Stimulated activated CD4-positive, alpha-beta T cell treated with anti-CD3 and anti-CD28 coated beads, Interleukin-4, amount 100 ng/mL, for 1 hour (primary cell): ENCODE measurements at regions not wholly inside any gene's neighbourhood (a gene's known extent, or its start where the extent isn't known, plus 50 kb on each side); places are given as distances from the start of the nearest gene placed in this dataset.
"Not testable (repeated sequence)": the region's sequence is repeated elsewhere in the genome, so short reads cannot be mapped to it uniquely, and the experiment has no call there.

ENCODE experiments used
- DNase-seq: peaks from one replicate; pipeline ENCODE4 v3.0.0-alpha.2; 2020

DNA sequence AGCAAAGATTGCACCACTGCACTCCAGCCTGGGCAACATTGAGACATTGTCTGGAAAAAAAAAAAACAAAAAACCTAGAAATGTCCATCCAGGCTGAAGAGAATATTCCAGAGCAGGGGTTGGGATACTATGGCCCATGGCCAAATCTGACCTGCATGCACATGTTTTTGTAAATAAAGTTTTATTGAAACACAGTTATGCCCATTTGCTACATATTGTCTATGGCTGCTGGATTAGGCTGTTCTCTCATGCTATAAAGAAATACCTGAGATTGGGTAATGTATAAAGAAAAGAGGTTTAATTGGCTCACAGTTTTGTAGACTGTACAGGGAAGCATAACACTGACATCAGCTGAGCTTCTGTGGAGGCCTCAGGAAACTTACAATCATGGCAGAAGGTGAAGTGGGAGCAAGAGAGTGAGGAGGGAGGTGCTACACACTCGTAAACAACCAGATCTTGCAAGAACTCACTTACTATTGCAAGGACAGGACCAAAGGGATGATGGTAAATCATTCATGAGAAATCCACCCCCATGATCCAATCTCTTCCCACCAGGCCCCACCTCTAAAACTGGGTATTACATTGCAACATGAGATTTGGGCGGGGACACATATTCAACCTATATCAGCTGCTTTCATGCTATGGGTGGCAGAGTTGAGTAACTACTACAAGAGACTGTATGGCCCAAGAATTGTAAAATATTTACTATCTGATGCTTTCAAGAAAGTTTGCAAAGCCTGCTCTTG is 137.8 kb upstream of the ROPN1B start:
- not testable (repeated sequence) for DNase-seq

DNA sequence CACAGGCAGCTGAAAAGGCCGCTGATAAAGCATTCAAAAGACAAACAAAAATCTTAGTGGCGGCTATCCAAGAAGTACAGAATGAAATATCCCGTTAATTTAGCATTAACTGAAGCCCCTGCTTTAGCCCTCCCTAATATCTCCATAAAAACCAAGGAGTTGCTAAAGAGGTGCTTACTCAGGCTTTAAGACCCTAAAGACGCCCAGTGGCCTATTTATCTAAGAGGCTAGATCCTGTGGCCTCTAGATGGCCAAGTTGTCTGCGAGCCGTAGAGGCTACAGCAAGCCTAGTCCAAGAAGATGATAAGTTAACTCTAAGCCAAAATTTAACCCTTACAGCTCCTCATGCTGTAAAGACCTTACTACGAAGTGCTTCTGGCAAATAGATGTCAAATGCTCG is 133.4 kb upstream of the ROPN1B start:
- DNase-seq: not testable (repeated sequence)

DNA sequence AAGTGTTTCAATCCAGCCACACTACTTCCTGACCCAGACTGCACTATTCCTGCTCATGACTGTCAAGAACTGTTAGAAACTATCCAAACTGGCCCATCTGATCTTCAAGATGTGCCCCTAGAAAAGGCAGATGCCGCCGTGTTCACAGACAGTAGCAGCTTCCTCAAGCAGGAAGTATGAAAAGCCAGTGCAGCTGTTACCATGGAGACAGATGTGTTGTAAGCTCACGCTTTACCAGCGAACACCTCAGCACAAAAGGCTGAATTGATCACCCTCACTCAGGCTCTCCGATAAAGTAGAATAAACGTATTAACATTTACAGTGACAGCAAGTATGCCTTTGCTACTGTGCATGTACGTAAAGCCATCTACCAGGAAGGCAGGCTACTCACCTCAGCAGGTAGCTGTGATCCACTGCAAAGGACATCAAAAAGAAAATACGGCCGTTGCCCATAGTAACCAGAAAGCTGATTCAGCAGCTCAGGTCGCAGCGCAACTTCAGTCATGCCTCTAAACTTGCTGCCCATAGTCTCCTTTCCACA is 132.9 kb upstream of the ROPN1B start:
- not testable (repeated sequence) for DNase-seq

DNA sequence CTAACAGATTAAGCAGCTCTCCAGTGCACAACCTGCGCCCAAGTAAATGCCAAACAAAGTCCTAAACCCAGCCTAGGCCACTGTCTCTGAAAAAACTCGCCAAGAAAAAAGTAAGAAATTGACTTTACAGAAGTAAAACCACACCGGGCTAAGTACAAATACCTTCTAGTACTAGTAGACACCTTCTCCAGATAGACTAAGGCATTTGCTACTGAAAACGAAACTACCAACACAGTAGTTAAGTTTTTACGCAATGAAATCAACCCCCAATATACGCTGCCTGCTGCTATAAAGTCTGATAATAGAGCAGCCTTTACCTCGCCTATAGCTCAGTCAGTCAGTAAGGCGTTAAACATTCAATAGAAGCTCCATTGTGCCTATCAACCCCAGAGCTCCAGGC is 132.2 kb upstream of the ROPN1B start:
- not testable (repeated sequence) for DNase-seq

DNA sequence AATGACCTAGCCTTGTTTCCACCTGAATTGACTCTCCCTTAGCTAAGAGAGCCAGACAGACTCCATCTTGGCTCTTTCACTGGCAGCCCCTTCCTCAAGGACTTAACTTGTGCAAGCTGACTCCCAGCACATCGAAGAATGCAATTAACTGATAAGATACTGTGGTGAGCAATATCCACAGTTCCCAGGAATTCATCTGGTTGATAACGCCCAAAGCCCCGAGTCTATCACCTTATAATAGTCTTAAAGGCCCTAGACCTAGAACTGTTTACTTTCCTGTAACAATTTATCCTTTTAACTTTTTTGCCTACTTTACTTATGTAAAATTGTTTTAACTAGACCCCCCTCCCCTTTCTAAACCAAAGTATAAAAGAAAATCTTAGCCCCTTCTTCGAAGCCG is 130.1 kb upstream of the ROPN1B start:
- not testable (repeated sequence) for DNase-seq

DNA sequence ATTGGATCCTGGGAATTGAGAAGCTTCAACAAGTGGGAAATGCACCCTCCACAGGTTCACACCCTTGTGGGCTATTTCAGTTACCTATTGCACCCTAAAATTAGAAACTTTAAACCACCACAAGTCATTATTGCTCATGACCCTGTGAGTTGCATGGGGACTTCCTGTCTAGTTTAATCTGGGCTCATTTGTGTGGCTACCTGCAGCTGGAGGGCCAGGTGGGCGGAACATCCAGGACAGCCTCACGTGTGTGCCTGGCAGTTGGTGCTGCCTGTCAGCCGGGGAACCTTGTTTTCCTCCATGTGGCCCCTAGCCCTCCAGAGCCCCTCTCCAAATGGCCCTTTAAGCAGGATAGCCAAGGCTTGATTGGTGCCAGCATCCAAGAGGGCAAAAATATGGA is 128.5 kb upstream of the ROPN1B start:
- DNase-seq: not testable (repeated sequence)

DNA sequence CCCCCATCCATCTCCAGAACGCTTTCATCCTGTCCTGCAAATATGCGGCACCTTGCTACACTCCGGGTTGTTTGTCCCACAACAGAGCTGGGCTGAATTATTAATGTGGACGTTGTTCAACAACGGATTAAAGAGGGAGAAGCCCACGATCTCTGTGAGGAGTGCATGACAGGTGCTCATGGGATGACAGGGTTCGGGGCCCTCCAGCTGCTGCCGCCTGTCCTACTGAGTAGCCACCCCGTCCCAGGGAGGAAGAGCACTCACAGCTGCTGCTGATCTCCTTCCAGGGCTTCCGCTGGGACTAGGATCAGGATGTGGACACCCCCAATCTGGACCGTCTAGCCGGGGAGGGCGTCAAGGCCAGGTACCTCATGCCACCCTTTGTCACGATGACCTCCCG is 121.0 kb upstream of the ROPN1B start:
- not testable (repeated sequence) for DNase-seq

DNA sequence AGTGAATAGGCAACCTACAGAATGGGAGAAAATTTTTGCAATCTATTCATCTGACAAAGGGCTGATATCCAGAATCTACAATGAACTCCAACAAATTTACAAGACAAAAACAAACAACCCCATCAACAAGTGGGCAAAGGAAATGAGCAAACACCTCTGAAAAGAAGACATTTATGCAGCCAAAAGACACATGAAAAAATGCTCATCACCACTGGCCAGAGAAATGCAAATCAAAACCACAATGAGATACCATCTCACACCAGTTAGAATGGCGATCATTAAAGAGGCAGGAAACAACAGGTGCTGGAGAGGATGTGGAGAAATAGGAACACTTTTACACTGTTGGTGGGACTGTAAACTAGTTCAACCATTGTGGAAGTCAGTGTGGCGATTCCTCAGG is 114.0 kb upstream of the ROPN1B start:
- DNase-seq: not testable (repeated sequence)

DNA sequence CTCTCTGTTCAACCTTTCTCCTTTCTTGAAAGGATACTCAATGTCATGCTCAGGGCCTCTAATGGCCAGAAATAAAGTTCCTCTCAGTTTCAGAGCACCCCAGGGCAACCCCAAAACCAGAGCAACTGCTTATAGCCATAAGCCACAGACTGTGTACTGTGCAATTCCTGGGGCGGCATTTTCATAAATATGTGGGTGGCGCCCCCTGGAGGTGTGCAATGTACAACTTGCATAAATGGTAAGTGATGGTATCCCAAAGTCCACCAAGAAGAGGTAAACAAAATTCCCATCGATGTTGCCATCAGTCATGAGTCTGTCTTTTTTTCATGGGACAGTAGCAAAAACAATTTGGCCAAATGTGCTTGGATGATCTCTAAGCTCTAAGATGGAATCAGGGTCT is 108.4 kb upstream of the ROPN1B start:
- DNase-seq: peak; percentile 4

DNA sequence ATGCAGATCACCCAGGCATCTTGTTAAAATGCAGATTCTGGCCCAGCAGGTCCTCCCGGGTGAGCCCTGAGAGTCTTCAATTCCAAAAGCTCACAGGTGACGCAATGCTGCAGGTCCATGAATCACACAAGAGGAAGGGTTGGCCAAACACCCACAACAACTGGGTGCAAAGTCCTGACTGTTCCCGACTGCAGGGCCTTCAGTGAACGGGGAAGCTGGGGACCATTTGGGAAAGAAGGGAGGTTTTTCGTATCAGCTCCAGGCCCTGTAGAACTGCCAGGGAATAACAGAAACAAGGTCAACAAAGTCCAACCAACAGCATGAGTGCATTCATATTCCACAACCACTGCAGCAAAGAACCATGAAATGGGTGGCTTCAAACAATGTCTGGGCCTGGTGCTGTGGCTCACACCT is 106.1 kb upstream of the ROPN1B start:
- not testable (repeated sequence) for DNase-seq

DNA sequence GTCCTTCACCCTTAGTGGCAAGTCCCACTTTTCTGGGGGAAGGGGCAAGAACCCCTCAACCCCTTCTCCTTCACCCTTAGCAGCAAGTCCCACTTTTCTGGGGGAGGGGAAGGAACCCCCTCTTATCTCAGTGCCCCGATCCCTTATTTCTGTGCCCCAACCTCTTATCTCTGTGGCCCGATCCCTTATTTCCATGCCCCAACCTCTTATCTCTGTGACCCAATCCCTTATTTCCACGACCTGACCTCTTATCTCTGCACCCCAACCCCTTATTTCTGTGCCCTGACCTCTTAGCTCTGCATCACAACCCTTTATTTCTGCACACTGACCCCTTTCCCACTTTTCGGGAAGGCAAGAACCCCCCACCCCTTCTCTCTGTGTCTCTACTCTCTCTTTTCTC is 104.4 kb upstream of the ROPN1B start:
- not testable (repeated sequence) for DNase-seq

DNA sequence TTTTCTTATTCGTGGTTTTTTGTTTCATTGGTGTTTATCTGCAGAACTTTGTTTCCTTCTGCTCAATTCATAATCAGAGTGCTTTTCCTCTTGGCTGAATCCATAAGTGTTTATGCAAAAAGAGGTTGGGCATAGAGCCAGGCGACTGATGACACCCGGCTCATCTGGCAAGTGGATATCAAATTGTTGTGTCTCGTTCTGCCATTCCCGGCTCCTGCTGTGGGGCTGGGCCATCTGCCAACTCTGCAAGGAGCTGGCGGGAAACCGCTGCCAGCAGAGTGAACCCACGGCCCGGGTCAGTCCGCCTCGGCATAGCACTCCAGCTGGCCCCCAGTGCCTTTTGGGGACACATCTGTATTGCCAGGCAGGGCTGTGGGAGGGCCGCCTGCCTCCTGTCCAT is 83.0 kb upstream of the ROPN1B start:
- DNase-seq: not testable (repeated sequence)

DNA sequence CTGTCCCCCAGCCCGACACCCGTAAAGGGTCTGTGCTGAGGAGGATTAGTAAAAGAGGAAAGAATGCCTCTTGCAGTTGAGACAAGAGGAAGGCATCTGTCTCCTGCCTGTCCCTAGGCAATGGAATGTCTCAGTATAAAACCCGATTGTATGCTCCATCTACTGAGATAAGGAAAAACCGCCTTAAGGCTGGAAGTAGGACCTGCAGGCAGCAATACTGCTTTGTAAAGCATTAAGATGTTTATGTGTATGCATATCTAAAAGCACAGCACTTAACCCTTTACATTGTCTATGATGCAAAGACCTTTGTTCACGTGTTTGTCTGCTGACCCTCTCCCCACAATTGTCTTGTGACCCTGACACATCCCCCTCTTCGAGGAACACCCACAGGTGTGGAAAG is 69.8 kb upstream of the ROPN1B start:
- not testable (repeated sequence) for DNase-seq

DNA sequence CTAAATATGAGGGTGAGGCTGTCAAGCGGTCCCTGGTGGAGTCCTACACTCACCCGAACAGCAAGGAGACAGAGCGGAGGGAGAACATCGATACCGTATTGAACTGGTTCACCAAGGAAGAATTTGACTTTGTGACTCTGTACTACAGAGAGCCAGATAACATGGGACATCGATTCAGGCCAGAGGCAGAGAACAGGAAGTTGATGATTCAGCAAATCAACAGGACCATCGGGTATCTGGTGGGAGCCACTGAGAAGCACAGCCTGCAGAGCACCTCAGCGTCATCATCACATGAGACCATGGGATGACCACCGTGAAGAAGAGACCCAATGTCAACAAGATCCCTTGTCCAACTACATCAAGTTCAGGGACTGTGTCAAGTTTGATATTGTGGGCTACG is 67.5 kb upstream of the ROPN1B start:
- DNase-seq: not testable (repeated sequence)

DNA sequence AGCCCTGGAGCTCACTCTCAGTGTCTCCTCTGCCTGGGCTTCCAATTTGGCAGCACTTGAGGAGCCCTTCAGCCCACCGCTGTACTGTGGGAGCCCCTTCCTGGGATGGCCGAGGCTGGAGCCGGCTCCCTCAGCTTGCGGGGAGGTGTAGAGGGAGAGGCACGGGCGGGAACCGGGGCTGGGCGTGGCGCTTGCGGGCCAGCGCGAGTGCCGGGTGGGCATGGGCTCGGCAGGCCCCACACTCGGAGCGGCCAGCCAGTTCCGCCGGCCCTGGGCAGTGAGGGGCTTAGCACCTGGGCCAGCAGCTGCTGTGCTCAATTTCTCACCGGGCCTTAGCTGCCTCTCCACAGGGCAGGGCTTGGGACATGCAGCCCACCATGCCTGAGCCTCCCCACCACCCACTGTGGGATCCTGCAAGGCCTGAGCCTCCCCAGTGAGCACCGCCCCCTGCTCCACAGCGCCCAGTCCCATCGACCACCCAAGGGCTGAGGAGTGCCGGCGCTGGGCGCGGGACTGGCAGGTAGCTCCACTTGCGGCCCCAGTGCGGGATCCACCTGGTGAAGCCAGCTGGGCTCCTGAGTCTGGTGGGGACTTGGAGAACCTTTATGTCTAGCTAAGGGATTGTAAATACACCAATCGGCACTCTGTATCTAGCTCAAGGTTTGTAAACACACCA is 65.1 kb upstream of the ROPN1B start:
- DNase-seq: not testable (repeated sequence)

DNA sequence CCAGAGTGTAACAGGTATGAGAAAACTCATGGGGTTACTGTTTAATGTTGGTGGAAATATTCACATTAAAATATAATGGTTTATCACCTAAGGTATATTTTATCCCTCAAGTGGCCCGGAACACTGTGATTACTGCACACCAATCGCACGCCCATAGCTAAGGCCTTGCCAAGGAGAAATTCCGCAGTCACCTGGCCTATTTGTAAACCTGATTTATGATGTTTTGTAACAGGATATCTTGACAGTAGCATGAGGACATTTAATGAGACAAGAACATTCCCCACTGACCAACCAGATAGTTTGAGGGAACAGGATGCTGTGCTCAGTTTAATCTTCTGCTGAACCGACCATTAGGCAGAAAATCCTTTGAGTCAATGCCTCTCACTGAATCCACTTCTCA is 61.7 kb upstream of the ROPN1B start:
- DNase-seq: not testable (repeated sequence)

DNA sequence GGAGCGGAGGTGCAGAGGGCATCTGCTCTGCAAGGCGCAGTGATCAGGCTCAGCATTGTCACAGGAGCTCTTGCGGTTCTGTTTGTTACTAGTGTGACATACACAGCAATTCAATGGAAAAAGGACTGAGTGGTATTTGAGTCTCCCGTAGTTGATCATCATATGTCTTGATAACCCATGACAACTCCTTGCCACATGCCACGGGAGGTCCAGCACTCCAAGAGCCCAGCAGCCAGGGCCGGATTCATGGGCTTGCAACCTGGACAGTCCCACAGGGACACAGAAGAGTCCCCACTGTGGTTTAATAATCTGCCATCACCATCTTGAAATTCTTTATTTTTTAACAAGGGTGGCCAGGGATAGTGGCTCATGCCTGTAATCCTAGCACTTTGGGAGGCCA is 58.1 kb upstream of the ROPN1B start:
- DNase-seq: not testable (repeated sequence)

DNA sequence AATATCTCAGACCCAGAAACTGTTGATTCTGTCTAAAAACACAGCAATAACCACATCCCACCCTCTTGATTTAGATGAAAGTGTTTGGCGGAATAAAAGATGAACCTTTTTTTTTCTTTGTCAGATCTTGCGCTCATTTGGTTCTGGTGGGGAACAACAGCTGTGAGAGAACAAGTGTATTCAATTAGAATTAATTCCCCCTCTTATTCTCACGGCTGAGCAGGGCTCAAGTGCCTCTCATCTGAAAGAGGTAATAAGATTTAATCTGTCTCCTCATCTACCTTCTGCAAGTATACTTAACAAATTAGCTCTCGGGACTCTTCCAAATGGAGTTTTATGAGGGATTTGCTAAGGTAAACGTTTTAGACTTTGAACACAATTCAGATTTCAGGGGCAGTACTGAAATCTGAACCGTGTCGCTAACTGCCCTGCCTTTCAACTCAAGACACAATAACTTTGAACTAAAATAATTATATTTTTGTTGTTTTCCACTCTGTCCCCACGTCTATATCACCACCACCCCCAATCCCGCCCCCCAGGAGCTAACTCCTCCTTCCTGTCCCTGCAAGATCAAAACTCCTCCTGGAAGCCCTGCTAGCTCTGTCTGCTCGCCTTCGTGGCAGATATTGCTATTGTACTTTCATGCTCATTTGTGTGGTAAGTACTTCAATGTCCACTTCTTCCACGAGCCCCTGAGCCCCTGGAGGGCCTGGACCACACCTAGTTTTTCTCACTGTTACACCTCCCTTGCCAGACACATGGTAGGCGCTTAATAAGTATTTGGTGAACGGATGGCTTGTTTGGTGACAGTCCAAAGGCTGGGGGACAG is 54.2 kb upstream of the ROPN1B start:
- not testable (repeated sequence) for DNase-seq

DNA sequence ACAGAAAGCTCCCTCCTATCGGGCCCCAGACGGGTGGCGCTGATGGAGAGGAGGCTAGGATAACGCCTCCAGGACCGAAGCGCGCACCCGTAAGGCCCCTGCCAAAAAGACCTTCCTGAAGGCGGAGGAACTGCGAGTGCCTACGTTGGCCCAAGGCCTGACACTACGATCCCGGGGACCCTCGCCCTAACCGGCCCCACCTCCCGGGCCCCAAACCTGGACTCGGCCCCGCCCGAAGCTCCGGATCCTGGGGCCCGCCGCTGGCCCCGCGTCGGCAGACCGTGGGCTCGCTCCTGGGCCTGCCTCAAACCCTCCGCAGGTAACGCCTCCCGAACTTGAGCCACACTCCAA is 53.6 kb upstream of the ROPN1B start:
- DNase-seq: not testable (repeated sequence)

DNA sequence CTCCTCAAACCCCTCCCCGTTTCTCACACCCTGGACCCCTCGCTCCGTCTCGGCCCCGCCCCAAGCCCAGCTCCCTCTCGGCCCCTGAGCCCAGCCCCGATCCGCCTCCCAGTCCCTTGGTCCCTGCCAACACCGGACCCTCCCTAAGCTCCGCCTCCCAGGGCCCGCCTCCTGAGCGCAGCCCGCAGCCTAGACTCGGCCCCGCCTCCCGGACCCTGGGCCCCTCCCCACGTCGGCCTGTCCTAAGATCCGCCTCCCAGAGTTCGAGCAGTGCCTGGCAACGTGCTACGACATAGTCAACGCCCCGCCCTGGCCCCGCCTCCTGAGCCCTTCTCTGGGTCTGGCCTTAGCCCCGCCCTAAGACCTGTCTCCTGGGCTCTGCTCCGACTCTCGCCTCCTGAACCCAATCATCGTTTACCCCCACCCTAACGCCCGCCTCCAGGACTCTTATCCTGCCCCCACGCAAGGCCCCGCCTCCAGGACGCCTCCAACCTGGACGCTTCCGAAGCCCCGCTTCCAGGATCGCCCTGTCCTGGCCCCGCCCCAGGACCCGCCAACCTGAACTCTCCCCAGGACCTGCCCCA is 53.1 kb upstream of the ROPN1B start:
- DNase-seq: peak; percentile 99

DNA sequence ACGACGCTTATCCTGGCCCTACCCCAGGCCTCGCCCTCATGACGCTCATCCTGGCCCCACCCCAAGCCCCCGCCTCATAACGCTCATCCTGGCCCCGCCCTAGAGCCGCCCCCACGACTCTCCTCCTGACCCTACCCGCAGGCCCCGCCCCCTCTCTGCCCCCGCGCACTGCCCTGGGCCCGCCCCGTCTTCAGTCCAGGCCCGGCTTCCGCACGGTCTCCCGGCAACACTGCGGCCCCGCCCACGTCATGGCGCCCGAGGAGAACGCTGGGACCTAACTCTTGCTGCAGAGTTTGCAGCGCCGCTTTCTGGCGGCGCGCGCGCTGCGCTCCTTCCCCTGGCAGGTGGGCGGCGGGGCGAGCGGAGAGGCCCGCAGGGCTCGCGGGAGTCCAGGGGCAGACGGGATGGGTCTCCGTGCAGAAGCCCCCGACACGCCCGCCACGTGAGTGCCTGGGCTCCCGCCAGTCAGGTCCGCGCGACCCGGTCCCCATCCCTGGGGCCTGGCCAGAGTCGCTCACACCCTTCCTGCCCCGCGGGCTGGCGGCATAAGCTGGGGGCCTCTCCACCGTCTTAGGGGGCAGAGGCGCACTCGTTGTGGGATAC is 52.5 kb upstream of the ROPN1B start:
- DNase-seq: peak; percentile 95

DNA sequence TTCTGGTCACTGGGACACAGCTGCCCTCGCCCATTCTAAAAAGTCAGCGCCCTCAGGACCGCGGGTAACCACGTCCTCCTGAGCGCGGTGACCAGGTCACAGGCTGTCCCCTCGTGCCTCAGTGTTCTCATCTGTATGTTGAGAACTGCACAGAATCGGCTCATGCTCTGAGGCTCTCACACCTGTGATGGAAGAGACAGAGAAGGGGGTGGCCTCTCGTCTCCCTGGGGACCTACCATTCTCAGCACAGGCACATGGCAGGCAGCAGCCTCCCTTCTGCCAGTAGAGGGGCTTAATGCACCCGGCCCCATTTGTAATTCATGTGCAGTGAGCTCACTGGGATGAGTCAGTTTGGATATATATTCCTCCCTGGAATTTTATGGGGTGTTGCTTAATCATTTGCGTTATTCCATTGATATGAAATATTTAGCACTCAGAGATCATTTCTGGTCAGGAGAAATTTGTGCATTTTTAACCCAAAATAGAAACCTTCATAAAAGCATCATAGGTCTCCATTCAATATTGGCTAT is 51.9 kb upstream of the ROPN1B start:
- DNase-seq: peak; percentile 36
